Uterus (tissue), 3 donors: ENCODE measurements at regions not wholly inside any gene's neighbourhood (a gene's known extent, or its start where the extent isn't known, plus 50 kb on each side); places are given as distances from the start of the nearest gene placed in this dataset.

ENCODE experiments used
- DNase-seq, 2 donors: peaks; one replicate each; pipeline ENCODE4 v3.0.0-alpha.2; 2019 to 2020
- H3K27ac ChIP-seq, 2 donors: fragments of 200-600 bp; sonication (generic); 1 replicate in 1 of 2; 2 replicates in 1 of 2; pipeline ENCODE4 v1.5.1; 2016 to 2018
- H3K27me3 ChIP-seq, 2 donors: fragments of 200-600 bp; sonication (generic); one replicate each; pipeline ENCODE4 v1.5.1; 2018 to 2019; ENCODE audit warnings: control low read depth in 1 of 2
- H3K36me3 ChIP-seq, 2 donors: fragments of 200-600 bp; sonication (generic); one replicate each; pipeline ENCODE4 v1.5.1; 2019; ENCODE audit warnings: control low read depth in 1 of 2
- H3K4me1 ChIP-seq, 2 donors: fragments of 200-600 bp; sonication (generic); one replicate each; pipeline ENCODE4 v1.5.1; 2018 to 2019; ENCODE audit warnings: control low read depth in 1 of 2
- H3K4me3 ChIP-seq, 2 donors: fragments of 200-600 bp; sonication (generic); 1 replicate in 1 of 2; 2 replicates in 1 of 2; pipeline ENCODE4 v1.5.1; 2018 to 2019; ENCODE audit warnings: mild to moderate bottlenecking in 1 of 2
- H3K9me3 ChIP-seq, 2 donors: fragments of 200-600 bp; sonication (generic); one replicate each; pipeline ENCODE4 v1.5.1; 2019; ENCODE audit warnings: control low read depth in 1 of 2
- CTCF ChIP-seq, 4 experiments: fragments of 200-600 bp in 2 of 4; fragments of 450-650 bp in 2 of 4; sonication (generic) in 2 of 4; IDR thresholded peaks; one replicate each; pipeline ENCODE4 v1.5.1; 2016 to 2019; ENCODE audit warnings: antibody characterized with exemption in 4 of 4, mild to moderate bottlenecking in 2 of 4, moderate library complexity in 1 of 4
- POLR2A ChIP-seq, 2 donors: fragments of 450-650 bp; IDR thresholded peaks; one replicate each; pipeline ENCODE4 v1.6.1; 2016; ENCODE audit warnings: antibody characterized with exemption in 2 of 2, mild to moderate bottlenecking in 1 of 2, moderate library complexity in 1 of 2
- intact Hi-C: fragments of 100-400 bp; cut with DNase I; formaldehyde crosslinking; loops from one replicate; pipeline ENCODE4 v1.15.1; 2023; ENCODE audit warnings: low total_unique reads
- donor health status: DM: yes; HTN: yes; CAD: no.

- Histone ChIP-seq H3K27ac (no peak overlapping the region), H3K36me3 (no peaks in the 10 kb centered on the region), H3K9me3 (no peaks in the 10 kb centered on the region), H3K27me3 (peaks cover 0 to 4% of the 10 kb centered on the region in 2 donors), H3K4me1 (no peaks in the 10 kb centered on the region), H3K4me3 (no peak overlapping the region)
- intact Hi-C loops = no loop called here
- no peak for DNase-seq
- TF ChIP-seq CTCF (IDR thresholded peaks at IDR 0.05) (no peak), POLR2A (IDR thresholded peaks at IDR 0.05) (no peak)
These were observed 150.7 kb upstream of the ZNF644 start for GRCh38 chr1:91172541-91172940.

GRCh38 chr1:91171898-91172297, 150.1 kb upstream of the ZNF644 start:
- Histone ChIP-seq H3K4me1 (no peaks in the 10 kb centered on the region), H3K4me3 (no peak overlapping the region), H3K9me3 (no peaks in the 10 kb centered on the region), H3K36me3 (no peaks in the 10 kb centered on the region), H3K27ac (no peak overlapping the region), H3K27me3 (peaks cover 0 to 3% of the 10 kb centered on the region in 2 donors)
- peak in 1 of 2 donors; percentile 19 for DNase-seq
- TF ChIP-seq POLR2A (IDR thresholded peaks at IDR 0.05) = no peak
- TF ChIP-seq CTCF (IDR thresholded peaks at IDR 0.05) = no peak
- intact Hi-C loops = no loop called here

- no peak for DNase-seq
- intact Hi-C loops = no loop called here
- H3K4me3 ChIP-seq = no peak overlapping the region
- H3K4me1 ChIP-seq = no peaks in the 10 kb centered on the region
- no peaks in the 10 kb centered on the region for H3K9me3 ChIP-seq
- no peaks in the 10 kb centered on the region for H3K27me3 ChIP-seq
- no peak overlapping the region for H3K27ac ChIP-seq
- no peaks in the 10 kb centered on the region for H3K36me3 ChIP-seq
- no peak for TF ChIP-seq CTCF (IDR thresholded peaks at IDR 0.05)
- no peak for TF ChIP-seq POLR2A (IDR thresholded peaks at IDR 0.05)
These were observed 148.7 kb upstream of the ZNF644 start for GRCh38 chr1:91170571-91170970.

GRCh38 chr1:91166106-91166712, 144.4 kb upstream of the ZNF644 start:
- Histone ChIP-seq H3K4me1 (no peaks in the 10 kb centered on the region), H3K4me3 (no peak overlapping the region), H3K36me3 (no peaks in the 10 kb centered on the region), H3K27ac (no peak overlapping the region), H3K27me3 (no peaks in the 10 kb centered on the region), H3K9me3 (no peaks in the 10 kb centered on the region)
- DNase-seq = peak; percentile 35 to 43
- intact Hi-C loops = no loop called here
- TF ChIP-seq CTCF (IDR thresholded peaks at IDR 0.05) = peak; percentile 56 to 71 (median 64)
- no peak for TF ChIP-seq POLR2A (IDR thresholded peaks at IDR 0.05)

GRCh38 chr1:91165033-91165654, 143.3 kb upstream of the ZNF644 start:
- H3K36me3 ChIP-seq = no peaks in the 10 kb centered on the region
- intact Hi-C loops = no loop called here
- H3K27me3 ChIP-seq = no peaks in the 10 kb centered on the region
- H3K27ac ChIP-seq = no peak overlapping the region
- no peak overlapping the region for H3K4me3 ChIP-seq
- H3K4me1 ChIP-seq = no peaks in the 10 kb centered on the region
- TF ChIP-seq CTCF (IDR thresholded peaks at IDR 0.05) (peak; percentile 78 to 84 (median 80)), POLR2A (IDR thresholded peaks at IDR 0.05) (no peak)
- DNase-seq = peak; percentile 66 to 69
- H3K9me3 ChIP-seq = no peaks in the 10 kb centered on the region
